ENCODE measurements at regions not wholly inside any gene's neighbourhood (a gene's known extent, or its start where the extent isn't known, plus 50 kb on each side); places are given as distances from the start of the nearest gene placed in this dataset.

GRCh38 chr20:54723723-54724122 lies 248.3 kb downstream of the DOK5 start:
- in situ Hi-C loops (cut with MboI; ENCODE audit: low pct_unique_long_range_greater_than_20kb, low sequenced_read_pairs, unreplicated experiment), result no loop called here
- no peak for TF ChIP-seq CTCF (IDR thresholded peaks at IDR 0.05; ENCODE audit: extremely low read depth, insufficient read depth, missing control alignments)
- DNase-seq (ENCODE audit: low spot score), result no peak

GRCh38 chr20:54717983-54718382 lies 242.6 kb downstream of the DOK5 start:
- in situ Hi-C loops (cut with MboI; ENCODE audit: low pct_unique_long_range_greater_than_20kb, low sequenced_read_pairs, unreplicated experiment), result no loop called here
- no peak for DNase-seq (ENCODE audit: low spot score)
- no peak for TF ChIP-seq CTCF (IDR thresholded peaks at IDR 0.05; ENCODE audit: extremely low read depth, insufficient read depth, missing control alignments)

GRCh38 chr20:54716790-54717189 lies 241.4 kb downstream of the DOK5 start:
- no peak for DNase-seq (ENCODE audit: low spot score)
- no peak for TF ChIP-seq CTCF (IDR thresholded peaks at IDR 0.05; ENCODE audit: extremely low read depth, insufficient read depth, missing control alignments)
- in situ Hi-C loops (cut with MboI; ENCODE audit: low pct_unique_long_range_greater_than_20kb, low sequenced_read_pairs, unreplicated experiment), result no loop called here

GRCh38 chr20:54716174-54716747 lies 240.9 kb downstream of the DOK5 start:
- no peak for DNase-seq (ENCODE audit: low spot score)
- in situ Hi-C loops (cut with MboI; ENCODE audit: low pct_unique_long_range_greater_than_20kb, low sequenced_read_pairs, unreplicated experiment), result no loop called here
- no peak for TF ChIP-seq CTCF (IDR thresholded peaks at IDR 0.05; ENCODE audit: extremely low read depth, insufficient read depth, missing control alignments)

GRCh38 chr20:54714817-54715216 lies 239.4 kb downstream of the DOK5 start:
- no peak for TF ChIP-seq CTCF (IDR thresholded peaks at IDR 0.05; ENCODE audit: extremely low read depth, insufficient read depth, missing control alignments)
- in situ Hi-C loops (cut with MboI; ENCODE audit: low pct_unique_long_range_greater_than_20kb, low sequenced_read_pairs, unreplicated experiment), result no loop called here
- DNase-seq (ENCODE audit: low spot score), result no peak

GRCh38 chr20:54713727-54714126 lies 238.3 kb downstream of the DOK5 start:
- TF ChIP-seq CTCF (IDR thresholded peaks at IDR 0.05; ENCODE audit: extremely low read depth, insufficient read depth, missing control alignments), result no peak
- in situ Hi-C loops (cut with MboI; ENCODE audit: low pct_unique_long_range_greater_than_20kb, low sequenced_read_pairs, unreplicated experiment), result no loop called here
- no peak for DNase-seq (ENCODE audit: low spot score)

- in situ Hi-C loops (cut with MboI; ENCODE audit: low pct_unique_long_range_greater_than_20kb, low sequenced_read_pairs, unreplicated experiment), result no loop called here
These were observed 235.7 kb downstream of the DOK5 start for GRCh38 chr20:54711071-54711470.

More at GRCh38 chr20:54711071-54711470, 235.7 kb downstream of the DOK5 start:
- DNase-seq (ENCODE audit: low spot score), result no peak
- TF ChIP-seq CTCF (IDR thresholded peaks at IDR 0.05; ENCODE audit: extremely low read depth, insufficient read depth, missing control alignments), result no peak

Data from GM13977 (cell line).